A549 (cell line): ENCODE measurements at regions not wholly inside any gene's neighbourhood (a gene's known extent, or its start where the extent isn't known, plus 50 kb on each side); places are given as distances from the start of the nearest gene placed in this dataset.

Source experiments
- CHD2 ChIP-seq: fragments of 150-350 bp; IDR thresholded peaks from 2 replicates; pipeline ENCODE4 v1.6.1; 2014; ENCODE audit warnings: low read length; ENCODE audit not compliant: partially characterized antibody
- CTCF ChIP-seq: fragments of >200 bp; sonication (Bioruptor Twin); formaldehyde crosslinking; IDR thresholded peaks from 3 replicates; pipeline ENCODE4 v1.5.1; 2016
- EP300 ChIP-seq, 2 experiments: fragments of >200 bp; sonication (Bioruptor Twin); formaldehyde crosslinking; IDR thresholded peaks; 2 replicates in 1 of 2; 3 replicates in 1 of 2; pipeline ENCODE4 v1.6.1; 2016 to 2017
- ESRRA ChIP-seq: fragments of 150-350 bp; IDR thresholded peaks from 2 replicates; pipeline ENCODE4 v1.6.1; 2014; ENCODE audit warnings: mild to moderate bottlenecking, low read length, borderline replicate concordance
- HDAC2 ChIP-seq: fragments of 200-600 bp; sonication (generic); IDR thresholded peaks from 2 replicates; pipeline ENCODE4 v1.6.1; 2016
- HEYL ChIP-seq: fragments of 250-450 bp; sonication (Bioruptor Pico); IDR thresholded peaks from 2 replicates; pipeline ENCODE4 v1.8.0; 2021; ENCODE audit warnings: mild to moderate bottlenecking, moderate library complexity
- MYC ChIP-seq: IDR thresholded peaks from 2 replicates; pipeline ENCODE4 v1.6.1; 2012; ENCODE audit warnings: mild to moderate bottlenecking, inconsistent platforms, low read length, improper control_type of control experiment, borderline replicate concordance
- POLR2A ChIP-seq: IDR thresholded peaks from 2 replicates; pipeline ENCODE4 v1.6.1; 2012; ENCODE audit warnings: mild to moderate bottlenecking, low read length
- USF2 ChIP-seq: fragments of 450-650 bp; IDR thresholded peaks from 2 replicates; pipeline ENCODE4 v1.6.1; 2014; ENCODE audit warnings: antibody characterized with exemption

- TF ChIP-seq MYC: no peak
- TF ChIP-seq CTCF: no peak
- TF ChIP-seq HDAC2: no peak
- TF ChIP-seq ESRRA: no peak
- TF ChIP-seq USF2: no peak
- TF ChIP-seq CHD2: no peak
- no peak for TF ChIP-seq EP300 (IDR thresholded peaks at IDR 0.05)
- no peak for TF ChIP-seq POLR2A
- no peak for TF ChIP-seq HEYL (CRISPR knock-in tag)
Observed at GRCh38 chr18:41674506-41674905, 280.5 kb upstream of the PIK3C3 start.
